HG02840 (cell line): ENCODE measurements at regions not wholly inside any gene's neighbourhood (a gene's known extent, or its start where the extent isn't known, plus 50 kb on each side); places are given as distances from the start of the nearest gene placed in this dataset.

Experiments
- ATAC-seq: cut with Tn5 transposase; IDR thresholded peaks from one replicate; pipeline ENCODE4 v1.9.1; 2021; ENCODE audit warnings: mild to moderate bottlenecking, moderate library complexity, moderate number of reproducible peaks; ENCODE audit not compliant: unreplicated experiment, low FRiP score

GRCh38 chr18:78564030-78564429 is 415.6 kb upstream of the SALL3 start:
- ATAC-seq = no peak

- ATAC-seq = no peak
Measured at GRCh38 chr18:78564518-78564917, 415.1 kb upstream of the SALL3 start.

DNA sequence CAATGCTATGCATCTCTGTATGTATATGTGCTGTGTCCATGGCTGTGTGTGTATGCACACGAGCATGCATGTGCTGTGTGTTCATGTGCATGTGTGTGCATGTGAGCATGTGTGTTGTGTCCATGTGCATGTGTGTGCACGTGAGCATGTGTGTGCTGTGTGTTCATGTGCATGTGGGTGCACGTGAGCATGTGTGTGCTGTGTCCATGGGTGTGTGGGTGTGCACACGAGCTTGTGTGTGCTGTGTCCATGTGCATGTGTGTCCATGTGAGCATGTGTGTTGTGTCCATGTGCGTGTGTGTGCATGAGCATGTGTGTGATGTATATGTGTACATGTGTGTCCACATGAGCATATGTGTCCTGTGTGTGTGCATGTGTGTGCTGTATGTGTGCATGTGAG is 414.4 kb upstream of the SALL3 start:
- no peak for ATAC-seq

DNA sequence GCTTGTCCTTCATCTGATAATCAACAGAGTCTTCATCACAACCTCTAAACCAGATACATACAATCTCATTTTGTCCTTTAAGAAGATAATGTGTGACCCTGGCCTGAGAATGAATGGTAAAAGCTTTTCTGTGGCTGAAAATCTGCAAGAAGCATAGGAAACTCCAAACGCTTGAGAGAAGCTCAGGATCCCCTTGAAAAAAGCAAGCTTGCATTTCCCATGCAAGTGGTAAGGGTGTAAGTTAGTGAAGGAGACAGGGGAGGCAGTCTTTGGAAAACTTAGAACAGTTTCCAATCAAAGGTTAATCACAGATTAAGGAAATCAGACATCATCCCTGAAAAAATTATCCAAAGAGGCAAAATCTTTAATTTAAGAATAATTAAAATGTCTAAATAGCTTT is 413.6 kb upstream of the SALL3 start:
- ATAC-seq = no peak

DNA sequence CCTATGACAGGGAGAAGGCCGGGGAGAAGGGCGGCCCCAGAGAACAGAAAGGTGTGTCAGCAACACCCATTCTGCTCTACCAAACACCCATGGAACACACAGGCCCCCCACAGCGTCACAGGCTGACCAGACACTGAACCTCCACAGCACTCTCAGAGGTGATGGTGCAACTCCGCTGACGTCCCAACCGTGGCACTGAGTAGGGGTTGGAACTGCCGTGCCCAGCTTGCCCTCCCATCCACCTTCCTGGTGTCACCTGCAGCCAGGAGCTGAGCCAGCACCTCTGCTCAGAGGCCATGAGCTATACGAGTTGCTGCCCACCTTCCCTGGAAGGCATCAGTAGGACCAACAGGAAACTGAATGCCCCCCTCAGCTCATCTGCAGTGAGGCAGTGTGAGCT is 412.9 kb upstream of the SALL3 start:
- ATAC-seq = no peak

DNA sequence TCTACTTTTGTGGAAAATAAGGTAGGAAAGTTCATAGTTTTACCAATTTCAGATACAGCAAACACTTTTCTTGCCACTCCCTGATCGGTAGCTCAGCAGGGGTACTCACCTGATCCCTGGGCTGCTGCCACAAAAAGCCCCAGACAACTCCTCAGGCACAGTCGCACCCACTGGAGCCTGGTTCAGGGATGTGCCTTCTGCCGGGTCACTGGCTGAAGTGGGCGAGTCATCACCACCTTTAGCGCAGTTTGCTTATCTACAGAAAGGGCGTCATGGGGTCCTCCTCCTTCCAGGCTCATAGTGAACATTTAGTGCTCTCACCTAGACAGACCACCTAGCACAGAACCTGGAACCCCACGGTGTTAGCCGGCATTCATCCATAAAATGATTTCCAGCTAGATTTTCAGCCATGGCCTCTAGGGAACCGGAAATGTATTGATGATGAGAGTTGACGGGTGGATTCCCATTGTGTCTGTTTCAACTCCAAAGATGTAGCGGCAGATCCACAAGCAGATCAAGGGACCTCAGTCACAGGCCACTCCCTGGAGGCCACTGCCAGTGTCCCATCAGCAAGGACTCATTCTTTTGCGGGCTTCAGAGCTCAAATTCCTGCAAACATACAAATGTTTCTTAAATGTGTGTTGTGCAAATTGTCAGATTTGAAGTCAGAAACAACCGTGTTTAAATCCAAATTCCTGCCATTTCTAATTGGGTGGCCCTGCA is 408.4 kb upstream of the SALL3 start:
- ATAC-seq = no peak

DNA sequence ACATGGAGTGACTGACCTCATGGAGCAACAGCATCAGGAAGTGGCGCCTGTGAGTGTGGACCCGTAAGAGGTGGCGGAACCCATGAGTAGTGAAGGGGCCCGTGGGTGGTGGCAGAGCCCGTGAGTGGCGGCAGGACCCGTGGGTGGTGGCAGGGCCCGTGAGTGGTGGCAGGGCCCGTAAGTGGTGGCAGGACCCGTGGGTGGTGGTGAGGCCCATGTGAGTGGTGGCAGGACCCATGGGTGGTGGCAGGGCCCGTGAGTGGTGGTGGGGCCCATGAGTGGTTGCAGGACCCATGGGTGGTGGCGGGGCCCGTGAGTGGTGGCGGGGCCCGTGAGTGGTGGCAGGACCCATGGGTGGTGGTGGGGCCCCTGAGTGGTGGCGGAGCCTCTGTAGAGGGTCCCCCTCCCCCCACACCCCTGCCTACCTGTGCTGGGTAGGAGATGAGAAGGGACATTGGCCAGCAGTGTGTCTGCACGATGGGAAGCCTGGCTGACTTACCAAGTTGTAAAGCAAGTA is 407.7 kb upstream of the SALL3 start:
- no peak for ATAC-seq

DNA sequence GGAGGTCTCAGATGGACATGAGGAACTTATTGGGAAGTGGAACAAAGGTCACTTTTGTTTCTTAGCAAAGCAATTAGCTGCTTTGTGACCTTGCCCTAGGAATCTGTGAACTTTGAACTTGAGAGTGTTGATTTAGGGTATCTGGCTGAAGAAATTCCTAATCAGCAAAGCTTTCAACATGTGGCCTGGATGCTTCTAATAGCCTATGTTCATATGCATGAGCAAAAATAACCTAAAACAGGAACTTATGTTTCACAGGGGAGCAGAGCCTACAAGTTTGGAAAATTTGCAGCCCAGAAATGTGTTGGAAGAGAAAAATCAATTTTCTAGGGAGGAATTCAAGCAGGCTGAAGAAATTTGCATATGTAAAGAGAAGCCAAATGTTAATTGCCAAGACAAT is 405.8 kb upstream of the SALL3 start:
- no peak for ATAC-seq

DNA sequence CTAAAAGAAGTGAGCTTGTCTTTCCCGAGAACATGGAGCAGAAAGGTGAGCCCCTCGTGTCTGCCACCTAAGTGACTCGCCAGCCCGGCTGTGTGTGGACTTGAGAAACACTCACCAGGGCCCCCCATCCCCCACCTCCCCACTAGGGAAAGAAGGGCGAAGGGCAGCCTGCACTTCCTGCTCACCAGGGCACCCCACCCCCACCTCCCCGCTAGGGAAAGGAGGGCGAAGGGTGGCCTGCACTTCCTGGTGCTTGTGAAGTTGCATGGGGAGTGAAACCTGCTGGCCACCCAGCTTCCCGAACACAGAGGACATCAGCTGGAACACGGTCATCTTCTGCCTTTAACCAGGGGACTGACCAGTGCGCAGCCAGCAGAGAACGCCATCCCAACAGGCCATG is 402.7 kb upstream of the SALL3 start:
- ATAC-seq = no peak

DNA sequence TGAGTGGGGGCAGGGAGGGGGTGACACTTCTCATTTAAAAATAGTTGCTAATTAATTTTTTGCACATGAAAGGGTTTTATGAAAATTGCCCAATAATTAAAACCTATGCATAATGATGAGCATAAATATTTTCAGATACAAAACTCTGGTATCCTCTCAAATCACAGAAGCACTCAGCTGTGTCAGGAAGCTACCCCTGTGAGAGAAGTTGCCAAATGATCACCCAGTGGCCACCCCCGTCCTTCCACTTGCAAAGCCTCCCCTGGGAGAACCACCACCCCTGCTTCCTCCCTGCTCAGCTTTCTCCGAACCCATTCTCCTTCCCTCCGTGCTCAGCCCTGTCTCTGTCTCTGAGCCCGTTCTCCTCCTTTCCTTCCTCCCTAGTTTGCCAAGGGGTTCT is 400.2 kb upstream of the SALL3 start:
- no peak for ATAC-seq

DNA sequence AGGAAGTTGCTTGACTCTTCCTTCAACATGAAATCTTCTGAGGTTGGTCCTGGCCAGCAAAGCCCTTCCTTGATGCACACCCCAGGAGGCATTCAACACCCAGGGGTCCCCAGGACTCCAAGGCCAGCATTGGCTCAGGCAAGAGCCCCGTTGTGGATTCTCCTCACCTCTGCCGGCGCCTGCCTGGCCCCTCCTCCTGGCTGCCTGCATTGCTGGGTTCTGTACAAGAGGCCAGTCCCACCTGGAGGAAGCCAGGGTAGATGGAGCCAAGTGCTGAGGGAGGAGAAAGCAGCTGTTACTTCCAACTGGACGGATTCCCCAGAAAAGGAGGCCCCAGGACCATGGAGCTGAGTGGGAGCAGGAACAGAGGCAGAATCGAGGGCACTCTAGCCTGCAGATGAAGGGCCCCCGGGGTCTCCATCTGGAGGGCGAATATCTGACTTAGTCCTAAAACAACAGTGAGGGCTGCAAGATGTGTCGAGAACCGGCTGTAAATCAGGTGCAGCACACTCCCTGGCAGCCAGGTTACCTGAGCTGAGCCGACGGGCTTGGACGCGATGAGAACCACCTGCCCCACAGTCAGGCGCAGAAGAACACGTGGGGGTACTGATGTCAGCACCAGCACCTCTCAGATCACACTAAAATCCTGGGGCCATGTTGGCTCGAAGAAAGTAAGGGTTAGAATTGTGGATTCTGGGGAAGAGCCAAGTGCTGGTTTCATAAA is 399.6 kb upstream of the SALL3 start:
- no peak for ATAC-seq

GRCh38 chr18:78580835-78581339 is 398.7 kb upstream of the SALL3 start:
- ATAC-seq = no peak

DNA sequence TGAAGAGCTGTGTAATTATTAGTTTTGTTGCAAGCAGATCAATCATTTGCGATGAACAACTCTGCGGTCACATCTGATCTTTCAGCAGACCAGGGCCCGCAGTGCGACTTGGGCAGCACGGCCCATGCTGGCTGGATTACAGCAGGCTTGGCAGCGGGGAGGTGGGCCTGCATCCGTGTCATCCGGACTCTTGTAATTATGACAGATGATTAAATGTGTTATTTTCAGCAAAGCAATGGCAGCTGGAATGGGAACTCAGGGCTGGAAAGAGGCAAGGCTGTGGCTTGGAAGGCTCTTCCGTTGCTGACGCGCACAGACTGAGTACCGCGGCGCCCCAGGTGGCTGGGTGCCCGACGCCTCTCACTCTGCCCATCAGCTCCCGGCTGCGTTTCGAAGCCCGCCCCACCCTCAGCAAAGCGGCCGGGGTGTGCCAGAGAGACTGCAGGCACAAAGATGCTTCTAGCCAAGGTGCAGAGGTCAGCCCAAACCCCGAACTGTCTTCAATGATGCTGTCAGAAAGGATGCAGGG is 397.4 kb upstream of the SALL3 start:
- ATAC-seq = no peak

GRCh38 chr18:78582898-78583738 is 396.5 kb upstream of the SALL3 start:
- no peak for ATAC-seq

DNA sequence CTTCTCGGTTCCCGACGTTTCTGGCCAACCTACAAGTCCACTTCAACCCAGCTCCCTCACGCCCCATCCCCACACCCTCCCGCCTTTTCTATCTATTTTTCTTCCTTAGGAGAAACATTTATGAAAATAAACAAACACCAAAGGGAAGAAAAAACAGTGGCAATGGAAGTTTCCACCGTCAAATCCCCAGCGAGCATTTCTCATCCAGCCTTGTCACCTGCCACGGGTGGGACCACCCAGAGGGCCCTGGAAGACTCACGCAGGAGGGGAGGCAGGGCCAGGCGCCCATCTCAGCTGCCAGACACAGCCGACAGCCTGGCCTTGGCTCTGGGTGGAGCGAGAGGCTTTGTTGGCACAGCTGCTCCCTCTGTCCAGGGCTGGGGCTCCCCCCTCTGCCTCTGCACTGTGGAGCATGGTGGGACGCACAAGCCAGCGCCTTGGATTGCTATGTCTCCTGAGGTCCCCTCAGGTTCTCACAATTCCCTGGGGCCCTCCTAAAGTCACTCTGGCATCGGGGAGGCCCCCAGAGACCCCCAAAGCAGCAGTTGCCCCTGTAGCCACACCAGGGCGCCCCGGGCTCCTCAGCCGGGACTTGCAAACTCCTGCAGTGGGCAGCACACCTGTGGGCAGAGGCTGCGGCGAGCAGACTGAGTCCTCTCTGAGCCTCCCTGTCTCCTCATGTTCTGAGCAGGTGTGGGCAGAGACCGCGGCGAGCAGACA is 395.7 kb upstream of the SALL3 start:
- no peak for ATAC-seq

DNA sequence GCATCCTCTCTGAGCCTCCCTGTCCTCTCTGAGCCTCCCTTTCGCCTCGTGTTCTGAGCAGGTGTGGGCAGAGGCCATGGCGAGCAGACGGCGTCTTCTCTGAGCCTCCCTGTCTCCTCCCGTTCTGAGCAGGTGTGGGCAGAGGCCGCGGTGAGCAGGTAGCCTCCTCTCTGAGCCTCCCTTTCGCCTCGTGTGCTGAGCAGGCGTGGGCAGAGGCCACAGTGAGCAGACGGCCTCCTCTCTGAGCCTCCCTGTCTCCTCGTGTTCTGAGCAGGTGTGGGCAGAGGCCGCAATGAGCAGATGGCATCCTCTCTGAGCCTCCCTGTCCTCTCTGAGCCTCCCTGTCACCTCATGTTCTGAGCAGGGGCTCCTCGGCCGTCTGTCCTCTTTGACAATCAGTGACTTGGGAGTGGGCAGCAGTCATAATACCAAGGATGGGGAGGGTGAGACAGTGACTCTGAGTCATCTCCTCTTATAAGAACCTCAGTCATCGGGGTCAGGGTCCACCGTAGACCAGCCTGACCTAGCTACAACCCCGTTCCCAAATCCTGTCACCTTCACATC is 395.1 kb upstream of the SALL3 start:
- ATAC-seq = no peak

- no peak for ATAC-seq
Measured at GRCh38 chr18:78586586-78586985, 393.0 kb upstream of the SALL3 start.

DNA sequence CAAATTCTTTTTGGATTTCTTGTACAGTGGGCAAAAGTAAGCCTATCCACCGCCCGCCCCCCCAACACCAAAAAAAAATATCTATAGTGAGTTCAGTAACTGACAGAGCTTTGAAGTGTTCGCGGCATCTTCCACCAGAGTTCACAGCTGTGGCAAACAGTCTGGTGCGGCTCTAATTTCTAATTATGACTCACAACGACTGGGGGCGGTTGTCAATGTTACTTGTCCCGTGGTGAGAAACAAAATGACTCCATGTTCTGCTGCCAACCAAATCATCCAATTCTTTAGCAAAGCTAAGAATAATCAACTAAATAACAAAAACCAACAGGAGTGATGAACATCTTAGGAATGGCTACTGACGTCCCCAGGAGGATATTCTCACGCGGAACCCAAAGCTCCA is 392.5 kb upstream of the SALL3 start:
- no peak for ATAC-seq
